HEK293T (cell line): ENCODE measurements at regions not wholly inside any gene's neighbourhood (a gene's known extent, or its start where the extent isn't known, plus 50 kb on each side); places are given as distances from the start of the nearest gene placed in this dataset.

Source experiments
- CTBP1 ChIP-seq: fragments of 450-650 bp; IDR thresholded peaks from 2 replicates; pipeline ENCODE4 v1.6.1; 2016; ENCODE audit warnings: borderline replicate concordance
- FOXA1 ChIP-seq: fragments of 450-650 bp; IDR thresholded peaks from 2 replicates; pipeline ENCODE4 v1.6.1; 2016; ENCODE audit warnings: mild to moderate bottlenecking
- FOXK2 ChIP-seq: fragments of 450-650 bp; IDR thresholded peaks from 2 replicates; pipeline ENCODE4 v1.6.1; 2016; ENCODE audit warnings: mild to moderate bottlenecking
- FOXM1 ChIP-seq: fragments of 450-650 bp; IDR thresholded peaks from 2 replicates; pipeline ENCODE4 v1.6.1; 2017; ENCODE audit warnings: mild to moderate bottlenecking, borderline replicate concordance
- HDGF ChIP-seq: fragments of 450-650 bp; IDR thresholded peaks from 2 replicates; pipeline ENCODE4 v1.6.1; 2017; ENCODE audit warnings: antibody characterized with exemption, borderline replicate concordance
- PKNOX1 ChIP-seq: fragments of 450-650 bp; IDR thresholded peaks from 2 replicates; pipeline ENCODE4 v1.6.1; 2016
- SP1 ChIP-seq: fragments of 450-650 bp; IDR thresholded peaks from 2 replicates; pipeline ENCODE4 v1.6.1; 2017
- TARDBP ChIP-seq: fragments of 450-650 bp; IDR thresholded peaks from 2 replicates; pipeline ENCODE4 v1.6.1; 2016

- TF ChIP-seq PKNOX1 = no peak
- no peak for TF ChIP-seq FOXK2
- no peak for TF ChIP-seq CTBP1
- TF ChIP-seq FOXA1 = no peak
- TF ChIP-seq SP1 = no peak
- no peak for TF ChIP-seq HDGF
- TF ChIP-seq FOXM1 = no peak
- TF ChIP-seq TARDBP = no peak
Measured at GRCh38 chr2:150878356-150878755, 383.3 kb downstream of the RBM43 start.
